GM21786 (cell line): ENCODE measurements at regions not wholly inside any gene's neighbourhood (a gene's known extent, or its start where the extent isn't known, plus 50 kb on each side); places are given as distances from the start of the nearest gene placed in this dataset.

Experiments
- ATAC-seq: cut with Tn5 transposase; IDR thresholded peaks from one replicate; pipeline ENCODE4 v1.9.1; 2021; ENCODE audit not compliant: unreplicated experiment

GRCh38 chr12:75581515-75581914 is 70.1 kb upstream of the KRR1 start:
- no peak for ATAC-seq

- no peak for ATAC-seq
Measured at GRCh38 chr12:75579552-75579951, 68.1 kb upstream of the KRR1 start.

- no peak for ATAC-seq
Measured at GRCh38 chr12:75578546-75578945, 67.1 kb upstream of the KRR1 start.

- ATAC-seq, result no peak
Measured at GRCh38 chr12:75577812-75578211, 66.4 kb upstream of the KRR1 start.

GRCh38 chr12:75571656-75572205 is 60.3 kb upstream of the KRR1 start:
- ATAC-seq, result no peak

GRCh38 chr12:75571204-75571603 is 59.8 kb upstream of the KRR1 start:
- no peak for ATAC-seq

GRCh38 chr12:75568801-75569200 is 57.4 kb upstream of the KRR1 start:
- no peak for ATAC-seq

GRCh38 chr12:75568393-75568792 is 57.0 kb upstream of the KRR1 start:
- no peak for ATAC-seq

GRCh38 chr12:75565795-75566194 is 54.4 kb upstream of the KRR1 start:
- ATAC-seq, result no peak

GRCh38 chr12:75564852-75565251 is 53.4 kb upstream of the KRR1 start:
- no peak for ATAC-seq

- ATAC-seq, result no peak
Measured at GRCh38 chr12:75564398-75564797, 53.0 kb upstream of the KRR1 start.

- no peak for ATAC-seq
Measured at GRCh38 chr12:75563351-75563750, 51.9 kb upstream of the KRR1 start.

GRCh38 chr12:75561921-75562320 is 50.5 kb upstream of the KRR1 start:
- no peak for ATAC-seq
